GM19395 (cell line): ENCODE measurements at regions not wholly inside any gene's neighbourhood (a gene's known extent, or its start where the extent isn't known, plus 50 kb on each side); places are given as distances from the start of the nearest gene placed in this dataset.

Experiments
- ATAC-seq: cut with Tn5 transposase; IDR thresholded peaks from one replicate; pipeline ENCODE4 v1.9.1; 2021; ENCODE audit warnings: mild to moderate bottlenecking, moderate library complexity; ENCODE audit not compliant: unreplicated experiment

- no peak for ATAC-seq
Observed at GRCh38 chr9:14967450-14968321, 57.5 kb upstream of the FREM1 start.

DNA sequence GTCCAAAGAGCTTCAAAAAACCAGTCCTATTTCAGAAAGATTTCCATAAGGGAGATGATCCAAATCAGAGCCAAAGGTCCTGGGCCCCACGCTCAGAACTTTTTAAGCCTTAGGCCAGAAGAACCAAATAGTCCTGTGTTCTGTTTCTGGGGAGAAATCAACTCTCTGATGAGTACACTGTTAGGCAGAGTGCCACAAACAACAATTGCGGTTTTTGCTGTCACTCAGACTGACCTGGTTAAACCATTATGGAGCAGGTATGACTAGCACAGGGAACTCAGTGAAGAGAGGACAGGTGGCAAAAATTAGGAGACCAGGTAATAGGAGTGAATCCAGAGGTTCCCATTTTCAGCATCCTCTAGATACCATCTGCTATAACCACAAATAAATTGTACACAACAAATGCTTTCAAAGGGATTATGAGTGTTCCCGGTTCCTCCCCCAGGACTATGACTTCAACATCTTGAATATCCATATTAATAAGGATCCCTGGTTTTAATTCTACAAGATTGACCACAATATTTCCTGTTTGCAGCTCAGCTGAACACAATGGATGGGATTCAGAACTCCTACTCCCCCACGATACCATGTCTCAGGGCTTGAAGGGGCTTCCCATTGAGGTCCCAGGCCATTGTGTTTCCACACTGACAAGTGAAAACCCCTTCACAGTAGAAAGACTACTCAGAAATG, 52.1 kb upstream of the FREM1 start:
- no peak for ATAC-seq

DNA sequence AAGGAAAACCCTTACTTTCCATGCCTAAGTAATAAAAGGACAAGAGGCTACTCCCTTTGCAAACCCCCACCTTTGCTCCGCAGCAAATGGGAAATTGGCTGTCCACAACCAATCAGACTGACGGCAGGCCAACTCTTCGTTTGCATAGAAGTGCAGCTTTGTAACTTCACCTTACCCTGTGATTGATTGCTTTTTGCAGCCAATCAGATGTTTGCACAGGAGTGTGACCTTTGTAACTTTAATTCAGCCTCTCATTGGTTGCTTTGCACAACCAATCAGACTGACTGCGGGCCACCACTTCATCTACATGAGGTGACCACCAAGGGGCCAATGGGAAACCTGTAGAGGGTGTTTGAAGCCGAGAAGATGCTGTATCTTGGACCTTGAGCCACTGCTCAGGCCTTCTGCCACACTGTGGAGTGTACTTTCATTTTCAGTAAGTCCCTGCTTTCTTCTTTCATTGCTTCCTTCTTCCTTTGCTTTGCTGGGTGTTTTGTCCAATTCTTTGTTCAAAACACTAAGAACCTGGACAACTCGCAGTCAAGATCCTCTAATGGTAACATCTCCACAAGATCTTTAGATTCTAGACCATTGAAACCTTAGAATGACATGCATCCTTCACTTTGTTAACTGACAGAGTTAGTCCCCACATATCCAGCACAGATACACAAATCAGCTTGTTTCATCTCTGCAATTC, 51.3 kb upstream of the FREM1 start:
- no peak for ATAC-seq

- no peak for ATAC-seq
Observed at GRCh38 chr9:14960881-14961280, 50.7 kb upstream of the FREM1 start.
